HG02840 (cell line): ENCODE measurements at regions not wholly inside any gene's neighbourhood (a gene's known extent, or its start where the extent isn't known, plus 50 kb on each side); places are given as distances from the start of the nearest gene placed in this dataset.

ENCODE experiments used
- ATAC-seq: cut with Tn5 transposase; IDR thresholded peaks from one replicate; pipeline ENCODE4 v1.9.1; 2021; ENCODE audit warnings: mild to moderate bottlenecking, moderate library complexity, moderate number of reproducible peaks; ENCODE audit not compliant: unreplicated experiment, low FRiP score

DNA sequence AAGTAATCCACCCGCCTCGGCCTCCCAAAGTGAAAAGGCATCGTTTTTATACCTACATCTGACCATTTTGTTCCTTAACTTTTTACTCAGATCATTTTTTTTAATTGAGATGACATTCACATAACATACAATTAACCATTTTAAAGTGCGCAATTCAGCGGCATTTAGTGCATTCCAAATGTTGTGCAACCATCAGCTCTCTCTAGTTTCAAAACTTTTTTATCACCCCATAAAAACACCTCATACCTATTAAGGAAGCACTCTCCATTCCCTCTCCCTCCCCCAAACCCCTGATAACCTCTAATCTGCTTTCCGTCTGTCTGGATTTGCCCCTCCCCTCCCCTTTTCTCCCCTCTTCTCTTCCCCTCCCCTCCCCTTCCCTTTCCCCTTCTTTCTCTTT lies 310.1 kb downstream of the UACA start:
- ATAC-seq, result no peak

GRCh38 chr15:70451821-70452653 lies 311.3 kb downstream of the UACA start:
- no peak for ATAC-seq

DNA sequence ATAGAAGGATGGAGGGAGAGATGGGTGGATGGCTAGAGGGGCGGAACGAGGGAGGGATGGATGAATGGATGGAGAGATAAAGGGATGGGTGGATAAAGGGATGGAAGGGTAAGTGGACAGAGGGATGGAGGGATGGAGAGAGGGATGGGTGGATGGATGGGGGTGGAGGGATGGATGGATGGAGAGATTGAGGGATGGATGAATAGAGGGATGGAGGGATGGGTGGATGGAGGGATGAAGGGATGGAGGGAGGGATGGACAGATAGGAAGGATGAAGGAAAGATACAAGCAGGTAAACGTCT lies 313.3 kb downstream of the UACA start:
- no peak for ATAC-seq

DNA sequence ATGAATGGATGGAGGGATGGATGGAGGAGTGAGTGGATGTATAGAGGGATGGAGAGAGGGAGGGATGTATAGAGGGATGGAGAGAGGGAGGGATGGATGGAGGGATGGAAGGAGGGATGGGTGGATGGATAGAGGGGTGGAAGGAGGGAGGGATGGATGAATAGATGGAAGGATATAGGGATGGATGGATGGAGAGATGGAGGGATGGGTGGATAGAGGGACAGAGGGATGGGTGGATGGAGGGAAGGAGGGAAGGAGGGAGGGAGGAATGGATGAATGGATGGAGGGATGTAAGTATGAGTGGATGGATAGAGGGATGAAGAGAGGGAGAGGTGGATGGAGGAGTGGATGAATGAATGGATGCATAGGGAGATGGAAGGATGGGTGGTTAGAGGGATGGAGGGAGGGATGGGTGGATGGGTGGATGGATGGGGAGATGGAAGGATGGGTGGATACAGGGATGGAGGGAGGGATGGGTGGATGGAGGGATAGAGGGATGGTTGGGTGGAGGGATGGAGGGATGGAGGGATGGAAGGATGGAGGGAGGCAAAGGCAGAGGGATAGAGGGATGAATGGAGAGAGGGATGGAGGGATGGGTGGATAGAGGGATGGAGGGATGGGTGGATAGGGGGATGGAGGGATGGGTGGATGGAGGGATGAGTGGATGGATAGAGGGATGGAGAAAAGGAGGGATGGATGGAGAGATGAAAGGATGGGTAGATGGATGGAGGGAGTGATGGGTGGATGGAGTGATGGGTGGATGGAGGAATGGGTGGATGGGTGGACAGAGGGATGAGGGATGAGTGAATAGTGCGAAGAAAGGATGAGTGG lies 313.8 kb downstream of the UACA start:
- no peak for ATAC-seq

GRCh38 chr15:70447928-70448698 lies 315.2 kb downstream of the UACA start:
- ATAC-seq, result no peak

GRCh38 chr15:70447521-70447920 lies 315.8 kb downstream of the UACA start:
- ATAC-seq, result no peak

DNA sequence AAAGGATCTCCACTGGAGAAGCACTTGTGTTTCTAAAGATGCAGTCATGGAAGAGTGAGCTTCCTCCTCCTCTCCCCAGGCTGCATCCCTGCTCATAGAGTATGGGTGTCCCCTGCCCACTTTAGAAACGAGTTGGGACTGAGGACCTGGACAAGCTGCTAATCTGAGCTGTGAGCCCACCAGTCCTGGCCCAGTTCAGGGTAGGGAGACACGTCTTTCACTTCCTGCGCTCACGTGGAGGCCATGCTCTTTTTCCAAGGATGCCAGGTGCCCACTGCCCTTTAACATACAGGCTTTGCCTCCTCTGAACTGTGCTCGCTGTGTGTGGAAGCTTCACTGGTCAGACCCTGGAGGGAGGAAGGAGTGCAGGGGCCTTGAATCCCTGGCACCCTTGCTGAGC lies 316.3 kb downstream of the UACA start:
- no peak for ATAC-seq

GRCh38 chr15:70443486-70444273 lies 319.7 kb downstream of the UACA start:
- no peak for ATAC-seq

DNA sequence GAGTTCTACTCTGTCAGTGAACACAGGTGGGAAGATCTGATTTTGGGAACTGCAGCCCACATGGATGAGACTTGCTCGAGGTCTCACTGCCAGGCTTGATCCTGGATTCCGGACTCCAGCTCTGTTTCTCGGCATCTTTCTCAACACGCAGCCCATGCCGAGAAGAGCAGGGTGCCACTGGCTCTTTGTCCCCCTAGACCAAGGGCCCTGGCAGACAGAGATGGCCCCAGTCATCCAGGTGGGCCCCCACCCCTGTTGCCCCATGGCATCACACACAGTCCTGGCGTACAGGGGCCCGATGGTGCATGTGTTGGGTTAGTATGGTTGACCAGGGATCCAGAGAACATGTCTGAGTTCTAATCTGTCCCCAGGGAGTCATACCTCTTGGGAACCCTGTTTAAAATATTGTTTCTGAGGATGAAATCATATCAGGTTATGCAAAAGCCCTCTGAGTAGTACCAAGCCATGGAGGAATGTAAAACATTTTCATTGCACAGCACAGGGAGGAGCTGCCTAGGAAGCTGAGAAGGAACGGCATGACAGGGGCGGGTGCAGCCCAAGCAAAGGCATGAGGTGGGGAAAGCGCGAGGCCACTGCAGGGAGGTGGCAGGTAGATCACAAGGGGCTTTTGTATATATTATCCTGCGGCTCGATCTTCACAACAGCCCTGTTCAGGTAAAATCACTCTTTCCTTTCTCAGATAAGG lies 320.6 kb downstream of the UACA start:
- no peak for ATAC-seq

DNA sequence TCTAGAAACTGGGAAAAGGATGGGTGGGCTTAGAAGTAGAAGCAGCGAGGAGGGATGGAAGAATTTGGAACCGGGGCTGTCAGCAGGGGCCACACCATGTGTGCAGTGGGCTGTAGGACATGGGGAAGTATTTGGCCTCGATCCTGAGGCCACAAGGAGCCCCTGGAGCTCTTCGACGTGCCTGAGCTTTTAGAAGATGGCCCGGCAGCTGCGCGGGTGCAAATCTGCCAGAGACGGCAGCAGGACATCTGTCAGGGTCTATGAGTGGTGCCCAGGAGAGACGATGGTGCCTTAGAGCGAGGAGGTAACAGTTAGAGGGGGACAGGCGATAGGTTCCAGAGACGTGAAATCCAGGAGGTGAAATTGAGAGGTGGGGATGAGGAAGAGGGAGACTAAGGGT lies 321.1 kb downstream of the UACA start:
- ATAC-seq, result no peak

DNA sequence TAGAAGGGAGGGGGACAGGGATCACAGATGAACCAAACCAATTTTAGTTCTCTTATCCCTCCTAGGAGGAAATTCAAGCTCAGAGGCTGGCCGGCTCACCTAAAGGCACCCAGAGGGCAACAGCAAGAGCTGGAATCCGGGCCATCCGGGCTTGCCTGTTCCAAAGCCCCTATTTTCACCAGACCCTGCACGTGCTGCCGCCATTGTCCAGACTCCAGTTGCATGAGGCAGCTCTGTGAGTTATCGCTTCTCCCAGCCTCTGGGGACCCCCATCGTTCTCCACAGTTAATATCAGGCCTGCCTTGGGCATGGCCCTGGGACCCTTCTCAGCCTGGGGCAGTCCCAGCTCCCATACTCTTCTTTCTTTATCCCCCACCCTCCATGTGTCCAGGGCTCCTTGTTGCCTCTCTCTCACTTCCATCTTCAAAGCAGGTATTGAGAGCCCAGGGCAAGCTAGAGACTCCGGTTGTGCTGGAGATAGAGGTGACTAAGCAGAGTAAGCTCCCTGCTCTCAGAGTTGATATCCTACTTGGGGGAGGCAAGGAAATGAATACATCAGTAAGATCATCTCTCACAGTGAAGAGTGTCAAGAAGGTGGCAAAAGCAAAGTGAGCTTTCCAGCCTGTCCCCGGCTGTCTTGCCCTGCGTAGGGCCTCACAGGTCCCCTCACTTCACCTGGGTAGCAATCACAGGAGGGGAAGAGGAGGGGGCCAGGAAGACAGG lies 322.8 kb downstream of the UACA start:
- no peak for ATAC-seq

GRCh38 chr15:70439880-70440279 lies 323.5 kb downstream of the UACA start:
- no peak for ATAC-seq

GRCh38 chr15:70439304-70439877 lies 324.0 kb downstream of the UACA start:
- ATAC-seq, result no peak

GRCh38 chr15:70438776-70439175 lies 324.6 kb downstream of the UACA start:
- ATAC-seq, result no peak

DNA sequence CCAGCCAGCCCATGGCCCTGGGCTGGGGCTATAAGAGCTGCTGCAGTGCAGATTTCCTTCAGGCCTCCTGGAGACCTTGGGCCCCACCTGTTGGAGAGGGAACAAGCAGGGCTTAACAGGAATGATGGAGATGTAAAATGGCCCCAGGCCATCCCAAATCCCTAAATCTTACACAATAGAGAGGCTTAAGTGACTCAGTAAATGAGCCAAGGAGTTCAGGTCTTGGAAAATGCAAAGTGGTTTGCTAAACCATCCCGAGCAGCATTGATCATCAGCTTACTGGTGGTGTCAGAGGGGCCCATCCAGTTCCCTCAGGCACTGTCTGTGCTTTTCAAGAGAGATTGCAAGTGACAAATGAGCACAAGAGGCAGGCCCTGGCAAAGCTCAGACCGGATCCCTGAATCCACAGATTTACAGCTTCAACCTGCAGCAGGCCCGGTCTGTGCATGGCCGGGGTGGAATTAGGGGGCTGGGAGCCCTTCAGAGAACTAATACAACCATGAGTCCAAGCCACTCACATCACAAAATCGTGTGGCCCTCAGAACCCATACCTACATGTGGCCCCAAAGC lies 325.4 kb downstream of the UACA start:
- no peak for ATAC-seq

DNA sequence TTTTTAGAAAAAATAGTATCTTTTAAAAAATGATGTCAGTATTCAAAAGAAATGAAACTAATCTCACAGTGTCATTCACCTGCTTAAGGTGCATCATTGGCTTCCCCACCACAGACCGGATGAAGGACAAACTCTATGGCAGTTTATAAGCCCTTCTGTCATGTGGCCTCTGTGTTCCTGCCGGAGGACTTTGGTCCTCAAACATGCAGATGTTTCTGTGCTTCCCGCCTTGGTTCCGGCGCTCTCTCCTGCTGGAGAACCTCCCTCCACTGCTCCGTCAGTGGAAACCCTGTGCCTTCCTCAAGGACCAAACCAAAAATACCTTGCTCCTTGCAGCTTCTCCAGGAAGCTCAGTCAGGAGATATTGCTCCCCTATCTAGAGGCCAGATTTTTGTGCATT lies 326.3 kb downstream of the UACA start:
- ATAC-seq, result no peak

- ATAC-seq, result no peak
Observed at GRCh38 chr15:70436428-70436827, 326.9 kb downstream of the UACA start.

- ATAC-seq, result no peak
Observed at GRCh38 chr15:70435872-70436271, 327.5 kb downstream of the UACA start.
